ENCODE measurements at regions not wholly inside any gene's neighbourhood (a gene's known extent, or its start where the extent isn't known, plus 50 kb on each side); places are given as distances from the start of the nearest gene placed in this dataset.

GRCh38 chr22:49532869-49533802 is 294.5 kb downstream of the BRD1 start:
- DNase-seq (ENCODE audit: low read depth, low spot score) (no peak), ATAC-seq (no peak)
- Histone ChIP-seq H3K9me3 (ENCODE audit: control insufficient read depth in 1 of 2, insufficient read depth in 1 of 2, low read depth in 1 of 2, low read length in 2 of 2) (no peaks in the 10 kb centered on the region), H3K9me2 (ENCODE audit: insufficient read depth) (no peaks in the 10 kb centered on the region), H3K9ac (ENCODE audit: low read length) (no peak overlapping the region), H3K4me1 (ENCODE audit: control insufficient read depth in 1 of 2, insufficient read depth in 2 of 2, low read length in 2 of 2) (no peaks in the 10 kb centered on the region), H3K79me2 (ENCODE audit: insufficient read depth, low read length) (peaks cover 7% of the 10 kb centered on the region; the same call in 1 of the 2 replicates), H4K20me1 (ENCODE audit: insufficient read depth) (0 out of 2 replicates have a peak, but pooled peaks cover 4% of the 10 kb centered on the region), H3K4me2 (ENCODE audit: low read length) (no peak overlapping the region), H3K27me3 (ENCODE audit: insufficient read depth, low read length) (no peaks in the 10 kb centered on the region), H2AFZ (ENCODE audit: low read depth, low read length, poor library complexity, severe bottlenecking) (no peak overlapping the region), H3K4me3 (replicated peaks in 1 of 2; ENCODE audit: low read depth in 1 of 2, low read length in 2 of 2) (no peak overlapping the region), H3K27ac (ENCODE audit: low read depth, low read length) (no peak overlapping the region), H3K36me3 (ENCODE audit: control insufficient read depth in 1 of 2, insufficient read depth in 2 of 2, low read length in 2 of 2) (no peaks in the 10 kb centered on the region; a peak in 1 of 4 replicates)
- intact Hi-C loops (cut with micrococcal nuclease), result loop anchor here (10.0 kb wide), 1 partner anchor 98 kb away; no protein-coding TSS in a partner anchor
- ChIA-PET CTCF (no interaction called here), POLR2A (no interaction called here), RAD21 (ENCODE audit: low non-redundant PET in 1 of 2, low total read pairs in 2 of 2, uncharacterized antibody in 2 of 2, unreplicated experiment in 2 of 2) (no interaction called here)
- no peak for TF ChIP-seq YY1 (IDR thresholded peaks at IDR 0.05; ENCODE audit: extremely low read depth, insufficient replicate concordance, low read depth, low read length)
- no peak for TF ChIP-seq FOSL1 (IDR thresholded peaks at IDR 0.05; ENCODE audit: low read depth)
- no peak for TF ChIP-seq EGR1 (IDR thresholded peaks at IDR 0.05; ENCODE audit: low read depth)
- TF ChIP-seq RAD21 (IDR thresholded peaks at IDR 0.05; ENCODE audit: low read depth), result no peak
- TF ChIP-seq CEBPB (IDR thresholded peaks at IDR 0.05; ENCODE audit: low read depth), result no peak
- TF ChIP-seq EZH2 (IDR thresholded peaks at IDR 0.05), result no peak
- no peak for TF ChIP-seq SRF (IDR thresholded peaks at IDR 0.05; ENCODE audit: low read depth)
- TF ChIP-seq POLR2A (IDR thresholded peaks at IDR 0.05; ENCODE audit: borderline replicate concordance, extremely low read depth, insufficient read depth, insufficient read length), result no peak
- TF ChIP-seq, protein P1, sequence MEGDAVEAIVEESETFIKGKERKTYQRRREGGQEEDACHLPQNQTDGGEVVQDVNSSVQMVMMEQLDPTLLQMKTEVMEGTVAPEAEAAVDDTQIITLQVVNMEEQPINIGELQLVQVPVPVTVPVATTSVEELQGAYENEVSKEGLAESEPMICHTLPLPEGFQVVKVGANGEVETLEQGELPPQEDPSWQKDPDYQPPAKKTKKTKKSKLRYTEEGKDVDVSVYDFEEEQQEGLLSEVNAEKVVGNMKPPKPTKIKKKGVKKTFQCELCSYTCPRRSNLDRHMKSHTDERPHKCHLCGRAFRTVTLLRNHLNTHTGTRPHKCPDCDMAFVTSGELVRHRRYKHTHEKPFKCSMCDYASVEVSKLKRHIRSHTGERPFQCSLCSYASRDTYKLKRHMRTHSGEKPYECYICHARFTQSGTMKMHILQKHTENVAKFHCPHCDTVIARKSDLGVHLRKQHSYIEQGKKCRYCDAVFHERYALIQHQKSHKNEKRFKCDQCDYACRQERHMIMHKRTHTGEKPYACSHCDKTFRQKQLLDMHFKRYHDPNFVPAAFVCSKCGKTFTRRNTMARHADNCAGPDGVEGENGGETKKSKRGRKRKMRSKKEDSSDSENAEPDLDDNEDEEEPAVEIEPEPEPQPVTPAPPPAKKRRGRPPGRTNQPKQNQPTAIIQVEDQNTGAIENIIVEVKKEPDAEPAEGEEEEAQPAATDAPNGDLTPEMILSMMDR (IDR thresholded peaks at IDR 0.05 in 2 of 3, conservative IDR thresholded peaks at IDR 0.05 in 1 of 3; ENCODE audit: borderline replicate concordance in 1 of 3, insufficient read depth in 1 of 3, low read depth in 2 of 3, low read length in 2 of 3), result no peak
- no peak for TF ChIP-seq POLR2AphosphoS5 (IDR thresholded peaks at IDR 0.05; ENCODE audit: low read depth, low read length)
- no peak for TF ChIP-seq TCF7L2 (IDR thresholded peaks at IDR 0.05; ENCODE audit: borderline replicate concordance, extremely low read depth, insufficient read depth, insufficient read length)
- TF ChIP-seq JUND (IDR thresholded peaks at IDR 0.05), result no peak
- BruUV-seq (replicated peaks), result no TSS peak
